HuH-7 (cell line): ENCODE measurements at regions not wholly inside any gene's neighbourhood (a gene's known extent, or its start where the extent isn't known, plus 50 kb on each side); places are given as distances from the start of the nearest gene placed in this dataset.

ENCODE experiments used
- DNase-seq: peaks from one replicate; pipeline ENCODE4 v3.0.0; 2011; ENCODE audit warnings: low spot score

DNA sequence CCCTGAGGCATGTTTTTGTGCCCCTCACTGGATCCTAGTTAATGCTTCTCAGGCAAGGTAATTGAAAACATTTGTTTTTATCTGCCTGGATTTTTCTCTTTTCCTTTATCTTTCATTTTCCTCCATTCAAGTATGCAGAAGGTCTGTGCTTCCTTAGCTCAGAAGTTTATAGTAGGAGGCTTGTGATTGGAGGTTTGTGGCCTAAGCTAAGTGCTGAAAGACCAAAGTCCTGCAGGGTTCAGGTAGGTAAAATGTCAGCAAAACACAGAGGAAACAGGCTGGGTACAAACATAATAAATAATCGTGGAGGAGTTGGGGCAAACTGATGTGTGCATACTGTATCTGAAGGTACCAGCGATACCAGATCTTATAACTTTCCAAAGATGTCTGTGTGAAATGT, 230.9 kb upstream of the KLF4 start:
- DNase-seq: no peak

DNA sequence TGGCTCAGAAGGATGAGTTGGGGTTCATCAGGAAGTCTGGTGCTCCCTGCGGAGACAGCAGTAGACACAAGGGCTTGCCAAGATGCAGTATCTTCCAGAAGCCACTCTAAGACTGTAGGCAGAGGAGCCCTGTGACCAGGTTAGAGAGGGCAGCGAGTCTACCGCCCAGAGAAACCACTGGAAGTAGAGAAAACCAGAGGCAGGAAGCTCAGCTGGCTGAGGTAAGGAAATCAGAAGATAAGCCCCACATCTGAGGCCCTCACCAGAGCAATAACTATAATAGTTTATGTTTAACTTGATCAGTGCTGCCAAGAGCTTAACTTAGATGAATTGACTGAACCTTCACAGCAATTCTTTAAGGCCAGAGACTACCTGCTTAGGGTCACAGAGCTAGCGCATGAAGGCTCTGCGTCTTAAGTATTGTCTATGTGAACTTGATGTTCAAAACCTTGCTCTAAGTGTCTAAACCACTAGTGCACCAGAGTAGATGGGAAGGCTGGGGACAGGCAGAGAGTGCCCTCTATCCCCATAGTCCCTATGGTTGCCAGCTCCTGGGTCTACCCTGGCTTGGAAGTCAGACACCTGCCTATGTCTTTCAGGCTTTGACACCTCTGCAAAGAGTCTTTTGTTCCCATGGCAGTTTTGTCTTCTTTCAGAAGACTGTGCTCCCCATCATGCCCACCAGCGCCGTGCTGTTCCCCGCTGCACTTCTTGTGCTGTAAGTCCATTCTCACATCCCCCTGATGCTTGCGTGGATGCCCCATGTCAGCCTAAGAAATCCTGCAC, 228.2 kb upstream of the KLF4 start:
- no peak for DNase-seq

DNA sequence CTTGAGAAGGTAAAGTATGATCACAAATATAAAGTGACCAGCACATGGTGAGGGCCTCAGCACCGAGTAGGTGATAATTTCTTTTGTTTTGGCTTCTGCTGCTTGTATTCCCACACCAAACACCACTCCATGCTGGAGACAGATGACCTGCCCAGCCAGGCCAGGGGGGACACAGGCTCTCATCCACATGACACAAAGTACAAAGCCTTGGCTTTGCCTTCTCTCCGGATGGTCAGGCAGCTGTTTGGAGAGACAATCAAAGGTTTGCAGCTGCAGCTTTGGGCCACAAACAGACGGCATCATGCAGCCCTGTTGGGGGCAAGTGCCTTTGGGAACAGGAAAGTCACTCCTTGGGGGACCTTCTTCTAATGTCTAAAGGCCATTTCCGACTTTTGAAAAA, 226.2 kb upstream of the KLF4 start:
- DNase-seq: no peak

DNA sequence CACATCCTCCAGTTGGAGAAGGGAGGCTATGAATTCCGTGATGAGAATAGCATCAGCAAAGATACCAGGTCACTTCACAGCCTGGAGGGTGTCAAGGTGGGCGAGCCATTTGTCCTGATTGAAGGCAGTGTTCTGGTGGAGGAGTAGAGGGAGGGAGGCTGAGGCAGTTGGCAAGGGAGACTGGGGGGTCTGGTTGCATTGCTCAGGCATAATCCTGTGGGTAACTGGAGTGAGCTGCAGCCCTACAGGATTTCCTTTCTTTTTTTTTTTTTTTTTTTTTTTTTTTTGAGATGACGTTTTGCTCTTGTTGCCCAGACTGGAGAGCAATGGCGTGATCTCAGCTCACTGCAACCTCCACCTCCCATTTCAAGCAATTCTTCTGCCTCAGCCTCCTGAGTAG, 223.9 kb upstream of the KLF4 start:
- no peak for DNase-seq

DNA sequence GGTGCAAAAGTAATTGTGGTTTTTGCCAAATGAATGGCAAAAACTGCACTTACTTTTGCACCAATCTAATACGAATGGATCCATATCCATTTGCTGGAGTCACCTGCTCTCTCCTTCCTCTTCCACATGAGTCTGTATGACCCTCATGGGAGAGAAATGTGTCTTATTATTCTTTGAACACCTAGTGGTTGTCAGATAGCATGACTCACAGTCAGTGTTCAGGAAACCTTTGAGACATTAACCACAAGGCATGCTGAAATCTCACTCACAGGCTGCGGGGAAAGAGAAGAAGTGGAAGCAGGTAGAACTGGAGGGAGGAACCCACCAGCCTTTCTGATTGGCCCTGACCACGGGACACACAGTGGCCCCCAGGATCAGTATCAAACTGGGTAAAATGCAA, 222.8 kb upstream of the KLF4 start:
- no peak for DNase-seq

DNA sequence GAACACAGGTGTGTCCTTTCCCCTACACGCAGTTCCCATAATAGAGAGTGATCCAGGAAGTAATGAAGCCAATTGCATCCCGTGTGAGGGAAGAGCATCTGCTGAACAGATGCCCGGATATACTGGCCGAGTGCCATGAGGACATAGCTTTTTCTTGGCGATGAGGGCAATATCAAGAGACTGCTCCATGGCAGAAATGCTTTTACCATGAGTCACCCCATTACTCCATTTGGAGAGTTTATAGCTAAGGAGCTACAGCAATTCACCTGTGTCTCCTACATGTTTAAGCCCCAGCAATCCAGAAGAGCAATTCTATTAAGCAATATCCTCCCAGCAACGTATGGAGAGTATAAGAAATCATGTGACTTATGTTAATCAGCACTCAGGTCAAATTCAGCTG, 222.0 kb upstream of the KLF4 start:
- no peak for DNase-seq

DNA sequence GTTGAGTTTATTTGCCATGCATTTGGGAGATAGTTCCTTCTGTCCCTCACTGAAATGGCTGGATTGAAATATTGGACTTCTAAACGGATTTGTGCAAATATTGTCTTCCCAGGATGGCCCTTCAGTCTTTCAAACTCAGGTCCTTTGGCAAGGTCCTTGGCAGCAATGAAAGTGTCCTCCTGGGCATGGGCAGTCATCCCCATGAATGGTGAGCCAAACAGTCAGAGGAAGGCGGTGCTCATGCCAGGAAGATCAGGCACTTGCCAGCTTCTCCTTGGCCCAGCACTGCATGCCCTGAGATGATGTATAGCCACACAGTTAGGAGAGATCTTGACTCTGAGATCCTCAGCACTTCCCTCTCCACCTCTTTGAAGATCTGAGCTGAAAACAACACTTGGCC, 221.4 kb upstream of the KLF4 start:
- no peak for DNase-seq

DNA sequence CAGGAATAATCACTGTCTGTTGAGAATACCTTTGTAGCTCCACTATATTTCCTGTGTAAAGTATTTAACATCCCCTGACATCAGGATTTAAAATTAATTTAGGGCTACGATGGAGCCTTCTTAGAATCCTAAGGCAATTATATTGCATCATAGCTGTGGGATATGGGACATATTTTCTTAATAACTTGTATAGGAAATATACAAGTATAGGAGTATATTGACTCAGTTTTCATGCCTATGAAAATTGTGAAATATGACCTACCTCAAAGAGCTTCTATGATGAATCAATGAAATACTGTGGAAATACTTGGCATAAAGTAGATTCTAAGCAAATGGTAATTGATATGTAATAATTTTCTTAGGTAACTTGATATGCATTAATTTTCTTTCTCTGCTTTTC, 221.0 kb upstream of the KLF4 start:
- no peak for DNase-seq

DNA sequence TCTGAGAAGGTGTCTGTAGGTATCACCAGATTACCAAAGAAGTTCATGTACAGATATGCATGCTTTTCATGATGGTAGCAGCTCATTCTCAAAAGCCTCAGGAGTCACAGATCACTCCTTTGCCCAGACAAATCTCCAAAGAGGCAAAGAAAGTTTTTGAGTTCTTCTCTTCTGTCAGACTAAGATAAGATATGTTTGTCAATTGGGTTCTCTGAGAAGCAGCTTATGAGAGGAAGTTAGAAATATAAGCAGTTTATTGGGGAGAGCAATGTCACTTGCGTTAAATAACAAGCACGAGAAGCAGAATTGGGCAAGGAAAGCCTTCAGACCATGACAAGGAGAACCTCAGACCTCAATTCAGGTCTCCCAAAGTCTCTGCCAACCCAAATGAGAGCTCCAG, 219.2 kb upstream of the KLF4 start:
- no peak for DNase-seq

DNA sequence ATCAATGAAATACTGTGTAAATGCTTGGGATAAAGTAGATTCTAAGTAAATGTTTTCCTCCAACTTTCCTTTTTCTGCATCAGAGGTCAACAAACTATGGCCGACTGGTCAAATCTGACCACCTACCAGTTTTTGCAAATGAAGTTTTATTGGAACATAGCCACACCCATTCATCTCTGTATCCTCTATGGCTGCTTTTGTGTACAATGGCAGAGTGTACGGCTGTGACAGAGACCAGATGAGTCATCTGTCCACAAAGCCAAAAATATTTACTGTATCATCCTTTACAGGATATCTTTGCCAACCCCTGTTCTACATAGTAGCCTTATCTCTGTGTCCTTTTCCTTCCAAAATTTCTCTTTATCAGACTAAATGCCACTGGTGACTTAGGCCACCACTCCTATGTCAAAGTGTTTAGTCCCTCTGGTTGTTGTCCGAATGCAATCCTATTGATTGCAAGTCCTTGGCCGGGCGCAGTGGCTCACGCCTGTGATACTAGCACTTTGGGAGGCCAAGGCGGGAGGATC, 218.4 kb upstream of the KLF4 start:
- no peak for DNase-seq

DNA sequence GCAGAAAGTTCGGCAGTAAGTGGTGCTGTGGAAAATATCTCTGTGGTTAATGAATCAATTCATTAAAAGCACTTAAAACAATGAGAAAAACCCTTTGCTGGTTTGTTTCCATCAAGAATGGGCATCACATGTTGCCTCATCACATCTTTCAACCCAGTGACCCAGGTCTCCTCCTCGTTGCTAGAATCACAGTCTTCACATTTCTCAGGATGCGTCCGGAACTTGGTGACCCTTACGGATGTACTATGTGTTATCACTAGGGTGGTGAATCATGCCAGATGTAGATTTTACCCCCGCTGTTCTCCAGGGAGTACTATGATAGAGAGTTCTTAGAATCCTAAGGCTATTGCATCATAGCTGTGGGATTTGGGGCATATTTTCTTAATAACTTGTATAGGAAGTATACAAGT, 217.9 kb upstream of the KLF4 start:
- no peak for DNase-seq

DNA sequence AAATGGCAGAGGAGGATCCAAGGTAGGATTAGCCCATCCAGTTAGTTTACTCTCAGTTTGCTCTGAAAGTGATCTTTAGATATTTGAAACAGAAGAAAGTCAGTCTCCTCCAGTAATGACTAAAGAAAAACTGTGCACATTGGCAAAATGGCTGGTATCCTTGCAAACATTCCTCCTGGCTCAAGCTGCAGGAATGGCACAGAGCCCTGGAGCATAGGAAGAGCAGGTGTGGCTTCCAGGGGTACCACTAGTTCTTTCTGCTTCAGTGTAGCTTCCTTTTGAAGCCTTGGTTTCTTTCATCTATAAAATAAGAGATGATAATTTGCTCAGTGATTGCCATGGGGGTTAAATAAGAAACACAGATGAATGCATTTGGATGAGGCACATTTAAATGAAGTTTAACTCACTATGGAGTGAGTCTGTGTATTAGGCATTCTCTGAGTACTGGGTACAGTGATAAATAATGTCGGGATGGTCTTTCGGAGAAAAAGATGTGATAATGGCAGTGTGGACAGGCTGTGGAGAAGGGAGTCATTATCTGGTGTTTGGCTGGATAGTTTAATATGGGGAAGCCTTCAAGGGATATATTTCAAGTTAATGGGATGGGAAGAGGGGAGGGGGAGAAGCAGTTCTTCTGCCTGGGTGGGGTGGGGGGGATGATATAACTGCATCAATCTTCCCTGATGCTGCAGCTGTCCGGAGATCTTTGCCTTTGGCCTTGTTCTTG, 217.3 kb upstream of the KLF4 start:
- no peak for DNase-seq

DNA sequence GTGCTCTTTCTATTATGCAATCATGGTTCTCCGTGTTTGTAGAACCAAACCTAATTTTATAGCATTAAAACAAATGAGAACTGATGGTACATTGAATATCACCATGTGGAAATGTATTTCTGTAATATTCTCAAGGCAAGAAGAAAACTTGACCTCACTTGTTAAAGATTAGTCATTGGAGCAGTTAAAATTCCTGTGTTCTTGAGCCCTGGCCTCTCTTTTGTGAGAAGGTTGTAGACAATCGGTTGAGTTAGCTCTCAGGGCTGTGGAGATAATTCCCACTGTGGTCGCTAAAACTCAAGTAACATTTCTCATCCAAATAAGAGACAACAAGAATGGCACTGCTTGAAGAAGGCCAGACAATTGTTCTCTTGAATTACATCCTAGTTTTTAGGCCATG, 216.0 kb upstream of the KLF4 start:
- no peak for DNase-seq

DNA sequence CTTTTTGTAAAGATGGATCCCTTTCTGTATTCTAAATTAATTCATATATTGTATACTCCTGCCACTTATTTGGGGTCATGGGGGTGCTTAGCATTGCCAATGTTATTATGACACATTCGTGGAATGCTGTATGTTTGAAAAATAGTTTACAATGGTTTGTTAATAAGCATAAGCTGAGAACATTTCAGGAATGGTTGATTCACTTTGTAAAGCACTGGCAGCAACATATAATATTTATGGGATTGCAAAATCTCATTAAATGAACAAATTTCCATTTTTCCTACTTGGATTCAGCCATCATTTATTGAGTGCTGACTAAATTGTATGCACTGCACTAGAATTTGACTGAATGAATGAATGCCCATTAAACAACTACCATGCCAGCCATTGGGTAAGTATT, 215.2 kb upstream of the KLF4 start:
- DNase-seq: no peak

DNA sequence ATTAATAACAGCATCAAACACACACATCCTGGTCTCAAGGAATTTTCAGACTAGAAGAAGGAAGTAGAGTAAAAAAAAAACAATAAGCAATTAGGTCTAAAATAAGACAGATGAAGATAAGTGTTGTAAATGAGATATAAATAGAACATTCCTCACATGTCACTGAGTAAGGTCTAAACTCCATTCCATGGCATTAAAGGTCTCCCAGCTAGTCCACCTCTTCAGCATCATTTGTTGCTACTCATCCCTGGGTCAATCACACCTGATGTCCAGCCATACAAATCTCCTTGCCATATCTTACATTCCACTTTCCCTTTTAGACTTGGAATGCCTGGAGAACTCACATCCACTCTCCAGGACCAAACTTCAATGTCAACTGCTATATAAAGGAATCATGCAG, 214.1 kb upstream of the KLF4 start:
- DNase-seq: no peak

DNA sequence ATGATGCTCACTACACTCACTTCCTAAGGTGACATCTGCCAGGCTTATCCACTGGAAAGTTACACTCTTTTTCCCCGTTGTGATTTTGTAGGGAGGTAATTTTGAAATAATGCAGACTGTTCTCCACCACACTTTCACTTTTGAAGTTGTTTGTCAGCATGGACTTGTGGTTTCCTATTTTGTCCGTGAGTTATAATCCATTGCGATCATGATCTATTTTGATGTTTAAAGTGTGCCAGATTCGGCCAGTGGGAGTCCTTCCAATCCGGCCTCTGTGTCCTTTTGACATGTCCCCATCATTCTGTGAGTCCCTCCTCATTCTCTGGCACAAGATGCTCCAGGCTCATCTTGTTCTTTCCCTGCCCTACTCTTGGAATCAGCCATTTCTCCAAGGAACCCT, 211.3 kb upstream of the KLF4 start:
- DNase-seq: no peak

DNA sequence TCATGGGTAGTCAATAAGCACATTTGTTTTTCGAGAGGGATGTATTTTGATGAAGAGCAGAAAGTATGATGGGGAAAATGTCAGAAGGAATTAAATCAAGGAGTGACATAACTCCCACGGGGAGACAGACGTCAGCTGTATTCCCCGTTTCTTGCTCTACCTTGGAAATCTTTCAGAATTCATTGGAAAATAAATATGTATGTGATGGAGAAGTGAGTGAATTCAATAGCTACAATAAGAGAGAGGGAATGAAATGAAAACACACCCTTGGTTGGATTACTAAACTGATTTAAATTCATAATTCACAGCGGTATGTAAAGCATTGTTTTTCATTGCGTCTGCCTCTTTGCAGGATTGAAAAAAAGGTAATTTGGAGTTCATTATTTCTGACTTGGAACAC, 209.7 kb upstream of the KLF4 start:
- DNase-seq: no peak

DNA sequence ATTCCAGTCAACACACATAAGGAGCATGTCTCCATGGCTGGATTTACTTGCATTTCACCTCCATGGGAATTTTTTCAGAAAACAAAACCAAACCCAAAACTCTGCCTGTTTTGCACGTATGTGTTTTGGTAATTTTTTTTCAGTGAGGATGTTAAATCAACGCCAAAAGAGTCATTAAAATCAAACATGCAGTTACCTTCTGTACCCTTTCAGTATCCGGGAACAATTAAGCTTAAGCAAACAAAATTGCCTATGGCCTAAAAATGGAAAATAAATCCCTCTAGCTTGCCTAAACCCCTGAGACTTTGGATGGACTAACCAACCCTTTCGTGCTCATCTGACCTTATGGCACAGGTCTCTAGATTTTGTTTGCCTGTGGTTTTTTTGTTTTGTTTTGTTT, 209.2 kb upstream of the KLF4 start:
- no peak for DNase-seq

DNA sequence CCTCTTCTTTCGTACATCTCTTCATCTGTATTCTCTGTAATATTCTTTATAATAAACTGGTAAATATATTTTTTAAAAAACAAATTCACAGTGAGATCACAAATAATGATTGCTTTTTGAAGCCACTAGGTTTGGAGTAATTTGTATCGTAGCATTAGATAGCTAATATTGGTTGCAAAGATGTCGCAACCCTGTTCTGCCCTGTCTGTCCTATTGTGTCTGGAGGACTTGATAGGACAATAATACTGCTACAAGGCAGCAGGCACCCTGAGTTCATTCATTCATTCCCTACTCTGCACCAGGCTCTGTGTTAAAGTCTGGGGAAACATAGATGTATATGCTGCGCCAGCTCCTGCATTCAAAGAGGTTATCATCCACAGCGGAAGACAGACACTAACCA, 206.7 kb upstream of the KLF4 start:
- no peak for DNase-seq

DNA sequence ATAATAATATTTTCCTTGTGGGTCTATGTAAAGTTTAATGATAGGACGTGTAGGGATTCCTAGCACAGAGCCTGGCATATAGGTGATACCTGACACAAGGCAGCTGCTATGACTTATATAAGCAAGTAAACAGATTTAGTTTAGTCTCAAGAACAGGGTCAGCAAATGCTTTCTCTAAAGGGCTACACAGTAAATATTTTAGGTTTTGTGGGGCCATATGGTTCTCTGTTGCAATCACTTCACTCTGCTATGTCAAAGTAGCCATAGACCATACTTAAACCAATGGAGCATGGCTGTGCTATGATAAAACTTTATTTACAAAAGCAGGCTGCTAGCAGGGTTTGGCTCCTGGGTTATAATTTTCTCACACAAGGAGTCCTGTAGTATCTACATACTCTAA, 204.8 kb upstream of the KLF4 start:
- DNase-seq: no peak

DNA sequence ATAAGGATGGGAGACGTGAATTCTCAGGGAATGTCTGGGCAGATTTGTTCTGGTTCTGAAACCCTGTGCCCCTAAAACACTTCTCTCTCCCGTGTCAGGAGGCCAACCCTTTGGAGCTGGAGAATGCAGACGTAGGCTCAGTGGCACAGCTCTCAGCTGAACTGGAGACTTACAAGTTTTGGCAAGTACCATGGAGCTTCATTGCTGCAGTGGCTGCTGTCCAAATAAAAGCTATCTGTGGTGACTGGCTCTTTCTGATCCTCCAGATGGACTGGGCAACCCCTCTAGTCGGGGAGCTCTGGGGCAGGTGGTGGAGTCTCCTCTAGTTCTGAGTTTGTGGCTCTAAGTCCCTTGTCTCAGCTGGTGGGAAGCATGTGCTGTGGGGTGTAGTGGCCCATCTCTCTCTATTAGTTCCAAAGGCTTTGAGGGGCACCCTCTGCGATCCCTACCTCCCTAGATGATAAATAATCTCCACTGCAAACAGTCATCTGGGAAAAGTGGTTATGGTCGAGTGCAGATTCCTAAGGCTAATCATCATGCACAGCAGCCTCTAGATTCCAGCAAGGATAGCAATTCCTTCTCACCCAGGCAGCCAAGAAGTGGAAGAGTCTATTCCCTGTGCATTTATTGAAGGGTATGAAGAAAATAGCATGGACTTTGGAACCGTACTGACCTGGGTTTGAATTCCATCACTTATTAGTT, 204.2 kb upstream of the KLF4 start:
- no peak for DNase-seq

DNA sequence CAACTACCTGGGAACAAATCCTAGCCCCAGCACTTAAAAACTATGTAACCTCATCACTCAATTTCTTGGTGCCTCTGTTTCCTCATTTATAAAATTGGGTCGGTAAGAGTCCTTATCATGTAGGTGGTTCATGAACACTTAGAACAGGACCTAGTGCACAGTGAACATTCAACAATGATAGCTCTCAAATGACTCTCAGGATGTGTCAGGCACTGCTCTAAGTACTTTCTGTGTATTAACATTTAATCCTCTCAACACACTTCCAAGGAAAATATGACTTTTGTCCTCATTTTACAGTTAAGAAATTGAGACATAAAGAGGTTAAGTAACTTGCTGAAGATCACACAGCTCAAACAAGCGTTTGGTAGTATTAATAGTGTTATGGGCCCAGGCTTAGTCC, 202.1 kb upstream of the KLF4 start:
- DNase-seq: no peak

DNA sequence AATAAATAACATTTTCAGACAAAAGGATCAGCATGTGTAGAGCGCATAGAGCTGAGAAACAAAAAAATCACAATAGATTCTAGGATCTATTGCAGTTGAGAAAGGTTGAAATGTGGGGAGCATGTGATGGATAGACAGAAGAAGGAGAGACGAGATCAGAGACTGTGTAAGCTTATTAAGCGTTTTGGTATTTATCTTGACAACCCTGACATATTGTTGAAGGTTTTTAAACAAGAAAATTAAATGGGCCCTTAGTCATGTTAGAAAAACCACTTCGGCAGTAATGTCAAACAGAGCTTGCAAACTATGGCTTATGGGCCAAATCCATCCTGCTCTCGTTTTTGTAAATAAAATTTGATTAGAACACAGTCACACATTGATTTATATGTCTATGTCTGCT, 200.5 kb upstream of the KLF4 start:
- no peak for DNase-seq
